ENCODE measurements at regions not wholly inside any gene's neighbourhood (a gene's known extent, or its start where the extent isn't known, plus 50 kb on each side); places are given as distances from the start of the nearest gene placed in this dataset.

- CTCF ChIA-PET: no interaction called here
- TF ChIP-seq NFRKB (IDR thresholded peaks at IDR 0.05) (no peak), LEF1 (IDR thresholded peaks at IDR 0.05; ENCODE audit: borderline replicate concordance) (no peak), SUZ12 (IDR thresholded peaks at IDR 0.05) (no peak), SP1 (IDR thresholded peaks at IDR 0.05) (no peak), CTBP1 (IDR thresholded peaks at IDR 0.05; ENCODE audit: borderline replicate concordance) (no peak), HDGF (IDR thresholded peaks at IDR 0.05; ENCODE audit: borderline replicate concordance) (no peak), L3MBTL2 (conservative IDR thresholded peaks at IDR 0.05) (no peak), ARNT (IDR thresholded peaks at IDR 0.05) (no peak), ZNF384 (IDR thresholded peaks at IDR 0.05) (no peak), TARDBP (IDR thresholded peaks at IDR 0.05) (no peak), FOXM1 (IDR thresholded peaks at IDR 0.05; ENCODE audit: borderline replicate concordance) (no peak), ELF4 (IDR thresholded peaks at IDR 0.05) (no peak), PKNOX1 (IDR thresholded peaks at IDR 0.05) (no peak), FOXA1 (IDR thresholded peaks at IDR 0.05) (no peak), FOXK2 (IDR thresholded peaks at IDR 0.05) (no peak), BHLHE40 (IDR thresholded peaks at IDR 0.05; ENCODE audit: borderline replicate concordance) (no peak)
- no peak for DNase-seq (ENCODE audit: extremely low spot score)
- POLR2A ChIA-PET: no interaction called here
Observed at GRCh38 chr12:124168016-124168786, 126.7 kb upstream of the RFLNA start.

- no peak for DNase-seq (ENCODE audit: extremely low spot score)
- CTCF ChIA-PET: no interaction called here
Observed at GRCh38 chr12:124169577-124170284, 125.2 kb upstream of the RFLNA start.

GRCh38 chr12:124170760-124171159 is 124.1 kb upstream of the RFLNA start:
- POLR2A ChIA-PET: no interaction called here
- no peak for DNase-seq (ENCODE audit: extremely low spot score)

More at GRCh38 chr12:124169577-124170284, 125.2 kb upstream of the RFLNA start:
- TF ChIP-seq ZNF384 (IDR thresholded peaks at IDR 0.05) (no peak), ELF4 (IDR thresholded peaks at IDR 0.05) (no peak), PKNOX1 (IDR thresholded peaks at IDR 0.05) (no peak), TARDBP (IDR thresholded peaks at IDR 0.05) (no peak), FOXA1 (IDR thresholded peaks at IDR 0.05) (no peak)
- POLR2A ChIA-PET: no interaction called here

GRCh38 chr12:124171231-124171979 is 123.5 kb upstream of the RFLNA start:
- DNase-seq (ENCODE audit: extremely low spot score): no peak
- TF ChIP-seq PKNOX1 (IDR thresholded peaks at IDR 0.05) (no peak), ZNF384 (IDR thresholded peaks at IDR 0.05) (no peak), HDGF (IDR thresholded peaks at IDR 0.05; ENCODE audit: borderline replicate concordance) (no peak), LEF1 (IDR thresholded peaks at IDR 0.05; ENCODE audit: borderline replicate concordance) (no peak), SP1 (IDR thresholded peaks at IDR 0.05) (no peak), FOXA1 (IDR thresholded peaks at IDR 0.05) (no peak), FOXM1 (IDR thresholded peaks at IDR 0.05; ENCODE audit: borderline replicate concordance) (no peak), ELF4 (IDR thresholded peaks at IDR 0.05) (no peak), BHLHE40 (IDR thresholded peaks at IDR 0.05; ENCODE audit: borderline replicate concordance) (no peak), FOXK2 (IDR thresholded peaks at IDR 0.05) (no peak), CTBP1 (IDR thresholded peaks at IDR 0.05; ENCODE audit: borderline replicate concordance) (no peak), L3MBTL2 (conservative IDR thresholded peaks at IDR 0.05) (no peak), ARNT (IDR thresholded peaks at IDR 0.05) (no peak), NFRKB (IDR thresholded peaks at IDR 0.05) (no peak), TARDBP (IDR thresholded peaks at IDR 0.05) (no peak), SUZ12 (IDR thresholded peaks at IDR 0.05) (no peak)
- ChIA-PET POLR2A (no interaction called here), CTCF (no interaction called here)

More at GRCh38 chr12:124170760-124171159, 124.1 kb upstream of the RFLNA start:
- CTCF ChIA-PET: no interaction called here
- TF ChIP-seq NFRKB (IDR thresholded peaks at IDR 0.05) (no peak), FOXA1 (IDR thresholded peaks at IDR 0.05) (no peak), LEF1 (IDR thresholded peaks at IDR 0.05; ENCODE audit: borderline replicate concordance) (no peak), SUZ12 (IDR thresholded peaks at IDR 0.05) (no peak), ARNT (IDR thresholded peaks at IDR 0.05) (no peak), SP1 (IDR thresholded peaks at IDR 0.05) (no peak), ELF4 (IDR thresholded peaks at IDR 0.05) (no peak), BHLHE40 (IDR thresholded peaks at IDR 0.05; ENCODE audit: borderline replicate concordance) (no peak), L3MBTL2 (conservative IDR thresholded peaks at IDR 0.05) (no peak), TARDBP (IDR thresholded peaks at IDR 0.05) (no peak)

- ChIA-PET POLR2A (no interaction called here), CTCF (no interaction called here)
- no peak for TF ChIP-seq SUZ12 (IDR thresholded peaks at IDR 0.05)
- no peak for TF ChIP-seq ARNT (IDR thresholded peaks at IDR 0.05)
- TF ChIP-seq FOXA1 (IDR thresholded peaks at IDR 0.05): no peak
- TF ChIP-seq NFRKB (IDR thresholded peaks at IDR 0.05): no peak
- TF ChIP-seq FOXM1 (IDR thresholded peaks at IDR 0.05; ENCODE audit: borderline replicate concordance): no peak
- no peak for TF ChIP-seq L3MBTL2 (conservative IDR thresholded peaks at IDR 0.05)
- TF ChIP-seq FOXK2 (IDR thresholded peaks at IDR 0.05): no peak
- TF ChIP-seq TARDBP (IDR thresholded peaks at IDR 0.05): no peak
- no peak for TF ChIP-seq PKNOX1 (IDR thresholded peaks at IDR 0.05)
- no peak for DNase-seq (ENCODE audit: extremely low spot score)
Observed at GRCh38 chr12:124172636-124173035, 122.3 kb upstream of the RFLNA start.

Measured in HEK293T (cell line).